Right renal pelvis (tissue), 4 donors: ENCODE measurements at regions not wholly inside any gene's neighbourhood (a gene's known extent, or its start where the extent isn't known, plus 50 kb on each side); places are given as distances from the start of the nearest gene placed in this dataset.

Experiments used
- DNase-seq, 4 donors: peaks; one replicate each; pipeline ENCODE4 v3.0.0-alpha.2; 2013; ENCODE audit warnings: low read depth in 4 of 4, low spot score in 3 of 4, missing footprints in 1 of 4

- DNase-seq: no peak
Observed at GRCh38 chr11:30811226-30811755, 225.1 kb upstream of the MPPED2 start.

- no peak for DNase-seq
Observed at GRCh38 chr11:30810116-30810515, 224.0 kb upstream of the MPPED2 start.

- DNase-seq: no peak
Observed at GRCh38 chr11:30801357-30801756, 215.2 kb upstream of the MPPED2 start.

GRCh38 chr11:30800904-30801303 is 214.8 kb upstream of the MPPED2 start:
- no peak for DNase-seq

- DNase-seq: no peak
Observed at GRCh38 chr11:30798547-30799236, 212.5 kb upstream of the MPPED2 start.

GRCh38 chr11:30789270-30789669 is 203.1 kb upstream of the MPPED2 start:
- DNase-seq: no peak

GRCh38 chr11:30788849-30789248 is 202.7 kb upstream of the MPPED2 start:
- DNase-seq: no peak

- peak in 3 of 4 donors; percentile 30 to 52 (median 48) for DNase-seq
Observed at GRCh38 chr11:30786256-30787110, 200.3 kb upstream of the MPPED2 start.

- no peak for DNase-seq
Observed at GRCh38 chr11:30778596-30778995, 192.4 kb upstream of the MPPED2 start.

- no peak for DNase-seq
Observed at GRCh38 chr11:30775233-30775522, 189.0 kb upstream of the MPPED2 start.

- DNase-seq: no peak
Observed at GRCh38 chr11:30774496-30775232, 188.5 kb upstream of the MPPED2 start.

- no peak for DNase-seq
Observed at GRCh38 chr11:30772908-30773307, 186.8 kb upstream of the MPPED2 start.

GRCh38 chr11:30763951-30764350 is 177.8 kb upstream of the MPPED2 start:
- no peak for DNase-seq

GRCh38 chr11:30762188-30762587 is 176.0 kb upstream of the MPPED2 start:
- DNase-seq: no peak

- no peak for DNase-seq
Observed at GRCh38 chr11:30760345-30760744, 174.2 kb upstream of the MPPED2 start.

- no peak for DNase-seq
Observed at GRCh38 chr11:30758946-30759504, 172.9 kb upstream of the MPPED2 start.

GRCh38 chr11:30758518-30758917 is 172.4 kb upstream of the MPPED2 start:
- no peak for DNase-seq

GRCh38 chr11:30758012-30758411 is 171.9 kb upstream of the MPPED2 start:
- no peak for DNase-seq

- no peak for DNase-seq
Observed at GRCh38 chr11:30753994-30754393, 167.8 kb upstream of the MPPED2 start.

GRCh38 chr11:30753504-30753903 is 167.4 kb upstream of the MPPED2 start:
- no peak for DNase-seq

- no peak for DNase-seq
Observed at GRCh38 chr11:30749268-30749667, 163.1 kb upstream of the MPPED2 start.
